Gastroesophageal sphincter (tissue), 4 donors: ENCODE measurements at regions not wholly inside any gene's neighbourhood (a gene's known extent, or its start where the extent isn't known, plus 50 kb on each side); places are given as distances from the start of the nearest gene placed in this dataset.

Source experiments
- ATAC-seq: fragments of 150-250 bp; one replicate; pipeline ENCODE4 v1.9.1; 2016; ENCODE audit warnings: mild to moderate bottlenecking, moderate library complexity
- H3K27ac ChIP-seq, 4 donors: fragments of 200-600 bp; sonication (generic) in 3 of 4; 1 replicate in 3 of 4; 2 replicates in 1 of 4; pipeline ENCODE4 v1.5.1; 2016 to 2019
- H3K27me3 ChIP-seq: fragments of 200-600 bp; sonication (generic); one replicate; pipeline ENCODE4 v1.5.1; 2019
- H3K36me3 ChIP-seq, 2 donors: fragments of 200-600 bp; sonication (generic); one replicate each; pipeline ENCODE4 v1.5.1; 2019; ENCODE audit warnings: control low read depth in 1 of 2
- H3K4me1 ChIP-seq, 3 donors: fragments of 200-600 bp; sonication (generic); 1 replicate in 2 of 3; 2 replicates in 1 of 3; pipeline ENCODE4 v1.5.1; 2016 to 2019; ENCODE audit warnings: control low read depth in 2 of 3
- H3K4me3 ChIP-seq, 2 donors: fragments of 200-600 bp; sonication (generic); one replicate each; pipeline ENCODE4 v1.5.1; 2019; ENCODE audit warnings: mild to moderate bottlenecking in 1 of 2, moderate library complexity in 1 of 2
- H3K9me3 ChIP-seq, 3 donors: fragments of 200-600 bp; sonication (generic); one replicate each; pipeline ENCODE4 v1.5.1; 2017 to 2019; ENCODE audit warnings: control low read depth in 2 of 3
- CTCF ChIP-seq, 4 experiments: fragments of 200-600 bp in 2 of 4; fragments of 450-650 bp in 2 of 4; sonication (generic) in 1 of 4; IDR thresholded peaks; one replicate each; pipeline ENCODE4 v1.5.1; 2017 to 2019; ENCODE audit warnings: antibody characterized with exemption in 4 of 4, mild to moderate bottlenecking in 2 of 4, moderate library complexity in 2 of 4
- EP300 ChIP-seq: sonication (generic); formaldehyde crosslinking; IDR thresholded peaks from one replicate; pipeline ENCODE4 v1.6.1; 2017; ENCODE audit warnings: antibody characterized with exemption, mild to moderate bottlenecking
- POLR2A ChIP-seq, 2 donors: fragments of 450-650 bp; IDR thresholded peaks; one replicate each; pipeline ENCODE4 v1.6.1; 2017; ENCODE audit warnings: antibody characterized with exemption in 2 of 2, mild to moderate bottlenecking in 2 of 2, moderate library complexity in 1 of 2
- POLR2AphosphoS5 ChIP-seq: sonication (generic); formaldehyde crosslinking; IDR thresholded peaks from one replicate; pipeline ENCODE4 v1.6.1; 2017; ENCODE audit warnings: antibody characterized with exemption
- WGBS, 2 donors: methylation state at CpG; one replicate each; pipeline ENCODE4 v1.1.5; 2018; ENCODE audit warnings: low coverage in 1 of 2; 5-methylcytosine and 5-hydroxymethylcytosine counted together

GRCh38 chr6:100130630-100131029 lies 136.6 kb upstream of the MCHR2 start:
- H3K27ac ChIP-seq: no peak overlapping the region
- H3K9me3 ChIP-seq: peaks cover 0 to 22% (median 0%) of the 10 kb centered on the region in 3 donors
- TF ChIP-seq POLR2AphosphoS5: no peak
- TF ChIP-seq CTCF (IDR thresholded peaks at IDR 0.05): no peak
- no peak for TF ChIP-seq EP300
- no peak for TF ChIP-seq POLR2A (IDR thresholded peaks at IDR 0.05)
- no peaks in the 10 kb centered on the region for H3K36me3 ChIP-seq
- H3K27me3 ChIP-seq: no peaks in the 10 kb centered on the region
- ATAC-seq: no peak
- 85 to 86% methylated on average over 1 of the region's 1 CpG for WGBS, 2 donors
- H3K4me1 ChIP-seq: no peaks in the 10 kb centered on the region
- no peak overlapping the region for H3K4me3 ChIP-seq

GRCh38 chr6:100126790-100127484 lies 132.9 kb upstream of the MCHR2 start:
- H3K27ac ChIP-seq: no peak overlapping the region
- H3K36me3 ChIP-seq: no peaks in the 10 kb centered on the region
- no peak overlapping the region for H3K4me3 ChIP-seq
- no peaks in the 10 kb centered on the region for H3K27me3 ChIP-seq
- TF ChIP-seq CTCF (IDR thresholded peaks at IDR 0.05) (no peak), POLR2AphosphoS5 (no peak), POLR2A (IDR thresholded peaks at IDR 0.05) (no peak), EP300 (no peak)
- no peaks in the 10 kb centered on the region for H3K4me1 ChIP-seq
- whole genome bisulfite sequencing, 2 donors: 52 to 75% methylated on average over 4 to 6 of the region's 6 CpGs
- no peak for ATAC-seq
- H3K9me3 ChIP-seq: peaks cover 0 to 19% (median 0%) of the 10 kb centered on the region in 3 donors

- no peaks in the 10 kb centered on the region for H3K9me3 ChIP-seq
- H3K27me3 ChIP-seq: no peaks in the 10 kb centered on the region
- H3K36me3 ChIP-seq: no peaks in the 10 kb centered on the region
- WGBS, 2 donors: 71 to 72% methylated on average over 2 of the region's 2 CpGs
- H3K4me1 ChIP-seq: no peaks in the 10 kb centered on the region
- no peak overlapping the region for H3K4me3 ChIP-seq
- no peak for TF ChIP-seq POLR2AphosphoS5
- H3K27ac ChIP-seq: no peak overlapping the region
- no peak for ATAC-seq
Observed at GRCh38 chr6:100121854-100122609, 128.0 kb upstream of the MCHR2 start.

GRCh38 chr6:100119261-100119660 lies 125.2 kb upstream of the MCHR2 start:
- no peaks in the 10 kb centered on the region for H3K36me3 ChIP-seq
- H3K9me3 ChIP-seq: no peaks in the 10 kb centered on the region
- TF ChIP-seq EP300 (no peak), CTCF (IDR thresholded peaks at IDR 0.05) (no peak), POLR2A (IDR thresholded peaks at IDR 0.05) (no peak), POLR2AphosphoS5 (no peak)
- ATAC-seq: no peak
- 35 to 50% methylated on average over 4 of the region's 4 CpGs for whole genome bisulfite sequencing, 2 donors
- no peak overlapping the region for H3K27ac ChIP-seq
- H3K4me3 ChIP-seq: no peak overlapping the region
- no peaks in the 10 kb centered on the region for H3K4me1 ChIP-seq
- H3K27me3 ChIP-seq: no peaks in the 10 kb centered on the region

GRCh38 chr6:100118301-100118700 lies 124.3 kb upstream of the MCHR2 start:
- TF ChIP-seq CTCF (IDR thresholded peaks at IDR 0.05): no peak
- no peak for TF ChIP-seq POLR2AphosphoS5
- no peaks in the 10 kb centered on the region for H3K9me3 ChIP-seq
- H3K4me1 ChIP-seq: no peaks in the 10 kb centered on the region
- H3K27me3 ChIP-seq: no peaks in the 10 kb centered on the region
- H3K4me3 ChIP-seq: no peak overlapping the region
- H3K27ac ChIP-seq: no peak overlapping the region
- H3K36me3 ChIP-seq: no peaks in the 10 kb centered on the region
- 93% methylated on average over 2 of the region's 2 CpGs; no CpG with 5 or more reads in 1 of the 2 donors for WGBS, 2 donors
- no peak for ATAC-seq
